NCI-H2227 (cell line): ENCODE measurements at regions not wholly inside any gene's neighbourhood (a gene's known extent, or its start where the extent isn't known, plus 50 kb on each side); places are given as distances from the start of the nearest gene placed in this dataset.
A peak's percentile ranks its signal among the peaks of the same experiment; 100 is the strongest.
"Not testable (repeated sequence)": the region's sequence is repeated elsewhere in the genome, so short reads cannot be mapped to it uniquely, and the experiment has no call there.

Experiments
- DNase-seq: peaks from one replicate; lab custom pipeline; 2025; ENCODE audit not compliant: unreplicated experiment; lab: John Stamatoyannopoulos, UW

- DNase-seq = no peak
These were observed 529.7 kb upstream of the FANCL start for GRCh38 chr2:58770846-58771245.

- DNase-seq = no peak
These were observed 528.7 kb upstream of the FANCL start for GRCh38 chr2:58769864-58770234.

GRCh38 chr2:58769111-58769863 is 528.2 kb upstream of the FANCL start:
- DNase-seq = peak; percentile 34

GRCh38 chr2:58768715-58769080 is 527.6 kb upstream of the FANCL start:
- DNase-seq = no peak

- DNase-seq = no peak
These were observed 526.9 kb upstream of the FANCL start for GRCh38 chr2:58767828-58768714.

GRCh38 chr2:58764338-58765104 is 523.4 kb upstream of the FANCL start:
- no peak for DNase-seq

GRCh38 chr2:58762176-58762781 is 521.2 kb upstream of the FANCL start:
- peak; percentile 57 for DNase-seq

GRCh38 chr2:58757971-58758370 is 516.8 kb upstream of the FANCL start:
- DNase-seq = no peak

- no peak for DNase-seq
These were observed 515.2 kb upstream of the FANCL start for GRCh38 chr2:58756336-58756735.

GRCh38 chr2:58752507-58752906 is 511.4 kb upstream of the FANCL start:
- DNase-seq = not testable (repeated sequence)

- not testable (repeated sequence) for DNase-seq
These were observed 510.6 kb upstream of the FANCL start for GRCh38 chr2:58751676-58752075.

- no peak for DNase-seq
These were observed 507.9 kb upstream of the FANCL start for GRCh38 chr2:58749041-58749440.

- not testable (repeated sequence) for DNase-seq
These were observed 504.2 kb upstream of the FANCL start for GRCh38 chr2:58745334-58745733.

- no peak for DNase-seq
These were observed 499.3 kb upstream of the FANCL start for GRCh38 chr2:58740426-58740825.

- DNase-seq = no peak
These were observed 497.9 kb upstream of the FANCL start for GRCh38 chr2:58739033-58739432.

GRCh38 chr2:58734365-58734764 is 493.2 kb upstream of the FANCL start:
- DNase-seq = peak; percentile 25

GRCh38 chr2:58732999-58733398 is 491.9 kb upstream of the FANCL start:
- DNase-seq = no peak

GRCh38 chr2:58731488-58731869 is 490.4 kb upstream of the FANCL start:
- DNase-seq = no peak

GRCh38 chr2:58730764-58731487 is 489.8 kb upstream of the FANCL start:
- DNase-seq = no peak

GRCh38 chr2:58727981-58728656 is 487.0 kb upstream of the FANCL start:
- no peak for DNase-seq
